Neuronal stem cell (in vitro differentiated cells): ENCODE measurements at regions not wholly inside any gene's neighbourhood (a gene's known extent, or its start where the extent isn't known, plus 50 kb on each side); places are given as distances from the start of the nearest gene placed in this dataset.

Experiments
- DNase-seq: peaks from one replicate; pipeline ENCODE4 v3.0.0-alpha.2; 2013; ENCODE audit warnings: low spot score
- H2AFZ ChIP-seq: one replicate; pipeline ENCODE4 v1.6.1; 2013; ENCODE audit warnings: mild to moderate bottlenecking, low read length, inconsistent platforms
- H2AK5ac ChIP-seq: 2 replicates; pipeline ENCODE4 v1.6.1; 2013; ENCODE audit warnings: low read depth, mild to moderate bottlenecking, inconsistent platforms, low read length, moderate library complexity, mixed read lengths
- H2BK120ac ChIP-seq: 2 replicates; pipeline ENCODE4 v1.6.1; 2013; ENCODE audit warnings: low read depth, mild to moderate bottlenecking, inconsistent platforms, low read length, moderate library complexity, mixed read lengths
- H2BK12ac ChIP-seq: one replicate; pipeline ENCODE4 v1.6.1; 2013; ENCODE audit warnings: low read length, inconsistent platforms
- H2BK15ac ChIP-seq: 2 replicates; pipeline ENCODE4 v1.6.1; 2013; ENCODE audit warnings: mild to moderate bottlenecking, low read length, inconsistent platforms, mixed read lengths
- H2BK5ac ChIP-seq: one replicate; pipeline ENCODE4 v1.6.1; 2013; ENCODE audit warnings: inconsistent platforms, mild to moderate bottlenecking, low read length, moderate library complexity
- H3K14ac ChIP-seq: one replicate; pipeline ENCODE4 v1.6.1; 2013; ENCODE audit warnings: low read length, inconsistent platforms
- H3K18ac ChIP-seq: 2 replicates; pipeline ENCODE4 v1.6.1; 2013; ENCODE audit warnings: low read length, inconsistent platforms
- H3K23ac ChIP-seq: 2 replicates; pipeline ENCODE4 v1.6.1; 2013; ENCODE audit warnings: low read depth, mild to moderate bottlenecking, mixed read lengths, low read length, inconsistent platforms; ENCODE audit not compliant: poor library complexity
- H3K27ac ChIP-seq: replicated peaks from 3 replicates; pipeline ENCODE4 v1.5.1; 2013; ENCODE audit warnings: low read length, inconsistent platforms
- H3K27me3 ChIP-seq, 3 experiments: 2 replicates each; pipeline ENCODE4 v1.6.1; 2013; ENCODE audit warnings: low read length in 3 of 3, mild to moderate bottlenecking in 2 of 3, inconsistent platforms in 1 of 3, low read depth in 1 of 3, mixed read lengths in 1 of 3, moderate library complexity in 1 of 3; ENCODE audit not compliant: control insufficient read depth in 3 of 3, insufficient read depth in 3 of 3
- H3K36me3 ChIP-seq, 2 donors: replicated peaks in 1 of 2; 2 replicates each; pipeline ENCODE4 v1.6.1; 2013; ENCODE audit warnings: low read length in 2 of 2; ENCODE audit not compliant: control insufficient read depth in 2 of 2, insufficient read depth in 2 of 2
- H3K4ac ChIP-seq: 2 replicates; pipeline ENCODE4 v1.6.1; 2013; ENCODE audit warnings: inconsistent platforms, mild to moderate bottlenecking, low read length, moderate library complexity
- H3K4me1 ChIP-seq, 2 donors: 1 replicate in 1 of 2; 2 replicates in 1 of 2; pipeline ENCODE4 v1.6.1; 2013; ENCODE audit warnings: low read length in 2 of 2, low read depth in 1 of 2; ENCODE audit not compliant: control insufficient read depth in 2 of 2, insufficient read depth in 1 of 2
- H3K4me2 ChIP-seq: one replicate; pipeline ENCODE4 v1.6.1; 2013; ENCODE audit warnings: mild to moderate bottlenecking, low read length, inconsistent platforms; ENCODE audit not compliant: insufficient read depth, poor library complexity, severe bottlenecking
- H3K4me3 ChIP-seq, 2 donors: 2 replicates each; pipeline ENCODE4 v1.5.1; 2013; ENCODE audit warnings: low read length in 2 of 2, mild to moderate bottlenecking in 2 of 2, inconsistent platforms in 1 of 2, moderate library complexity in 1 of 2
- H3K79me1 ChIP-seq: one replicate; pipeline ENCODE4 v1.6.1; 2013; ENCODE audit warnings: low read depth, mild to moderate bottlenecking, inconsistent platforms, low read length, moderate library complexity
- H3K9ac ChIP-seq: one replicate; pipeline ENCODE4 v1.6.1; 2013; ENCODE audit warnings: mild to moderate bottlenecking, low read depth, low read length, inconsistent platforms; ENCODE audit not compliant: poor library complexity
- H3K9me3 ChIP-seq, 2 donors: replicated peaks in 1 of 2; 2 replicates each; pipeline versions ENCODE3 to v1.6.1; 2013; ENCODE audit warnings: low read length in 2 of 2, mild to moderate bottlenecking in 2 of 2, inconsistent platforms in 1 of 2, low read depth in 1 of 2, mixed read lengths in 1 of 2, moderate library complexity in 1 of 2; ENCODE audit not compliant: control insufficient read depth in 2 of 2, insufficient read depth in 1 of 2
- H4K8ac ChIP-seq: one replicate; pipeline ENCODE4 v1.6.1; 2013; ENCODE audit warnings: low read depth, mild to moderate bottlenecking, inconsistent platforms, low read length, moderate library complexity
- H4K91ac ChIP-seq: one replicate; pipeline ENCODE4 v1.6.1; 2013; ENCODE audit warnings: low read length, low read depth, mild to moderate bottlenecking, inconsistent platforms; ENCODE audit not compliant: poor library complexity
- WGBS, 2 donors: extraction: QIAGEN DNeasy Blood & Tissue Kit; methylation state at CpG; one replicate each; pipeline ENCODE4 v1.1.7; 2013; ENCODE audit warnings: missing lambda C conversion rate in 2 of 2, mixed read lengths in 1 of 2; ENCODE audit not compliant: insufficient read length in 2 of 2, insufficient replicate concordance in 1 of 2; ENCODE audit errors: extremely low coverage in 2 of 2; 5-methylcytosine and 5-hydroxymethylcytosine counted together

- Histone ChIP-seq H2AFZ (no peak overlapping the region), H2BK120ac (no peak overlapping the region), H3K9me3 (peaks cover 2 to 9% of the 10 kb centered on the region in 2 donors), H4K91ac (no peak overlapping the region), H3K4me2 (no peak overlapping the region), H2BK5ac (no peak overlapping the region), H2BK12ac (peak overlapping the region; percentile 36), H3K23ac (peak overlapping the region; percentile 75), H3K4ac (no peak overlapping the region), H2BK15ac (no peak overlapping the region), H3K4me1 (no peaks in the 10 kb centered on the region), H4K8ac (no peak overlapping the region), H3K18ac (peak overlapping the region; percentile 81), H3K27ac (no peak overlapping the region), H3K4me3 (no peak overlapping the region), H3K14ac (peak overlapping the region; percentile 63), H3K36me3 (no peaks in the 10 kb centered on the region), H3K9ac (no peak overlapping the region), H3K79me1 (no peaks in the 10 kb centered on the region), H3K27me3 (no peaks in the 10 kb centered on the region), H2AK5ac (no peak overlapping the region)
- no peak for DNase-seq
- no CpG with 5 or more reads among the region's 3 CpGs for WGBS, 2 donors
Measured at GRCh38 chr3:178334239-178334638, 202.0 kb upstream of the KCNMB2 start.

GRCh38 chr3:178336336-178336735 lies 199.9 kb upstream of the KCNMB2 start:
- Histone ChIP-seq H4K91ac (no peak overlapping the region), H3K23ac (no peak overlapping the region), H2BK15ac (no peak overlapping the region), H3K36me3 (no peaks in the 10 kb centered on the region), H3K4me1 (no peaks in the 10 kb centered on the region), H3K27ac (no peak overlapping the region), H3K4ac (no peak overlapping the region), H2AFZ (peak overlapping the region; percentile 53), H2AK5ac (no peak overlapping the region), H3K27me3 (no peaks in the 10 kb centered on the region), H3K9ac (no peak overlapping the region), H3K9me3 (peaks cover 2 to 6% of the 10 kb centered on the region in 2 donors), H3K4me3 (no peak overlapping the region), H2BK120ac (no peak overlapping the region), H3K79me1 (no peaks in the 10 kb centered on the region), H4K8ac (no peak overlapping the region), H3K18ac (no peak overlapping the region), H2BK12ac (no peak overlapping the region), H2BK5ac (no peak overlapping the region), H3K14ac (no peak overlapping the region), H3K4me2 (no peak overlapping the region)
- WGBS, 2 donors: no CpG with 5 or more reads among the region's 1 CpG
- no peak for DNase-seq

- H3K36me3 ChIP-seq: no peaks in the 10 kb centered on the region
- H4K8ac ChIP-seq: no peak overlapping the region
- H3K14ac ChIP-seq: no peak overlapping the region
- H3K23ac ChIP-seq: no peak overlapping the region
- H3K4ac ChIP-seq: no peak overlapping the region
- H3K4me3 ChIP-seq: no peak overlapping the region
- H3K27ac ChIP-seq: no peak overlapping the region
- H2BK120ac ChIP-seq: no peak overlapping the region
- no peak overlapping the region for H2BK15ac ChIP-seq
- no peak overlapping the region for H3K18ac ChIP-seq
- no peaks in the 10 kb centered on the region for H3K9me3 ChIP-seq
- H4K91ac ChIP-seq: no peak overlapping the region
- H2AK5ac ChIP-seq: no peak overlapping the region
- no peak for DNase-seq
- H2BK5ac ChIP-seq: no peak overlapping the region
- H3K4me2 ChIP-seq: no peak overlapping the region
- H3K27me3 ChIP-seq: no peaks in the 10 kb centered on the region
- H3K79me1 ChIP-seq: no peaks in the 10 kb centered on the region
- WGBS, 2 donors: no CpG with 5 or more reads among the region's 2 CpGs
- H2BK12ac ChIP-seq: no peak overlapping the region
- H2AFZ ChIP-seq: no peak overlapping the region
- H3K9ac ChIP-seq: no peak overlapping the region
- no peaks in the 10 kb centered on the region for H3K4me1 ChIP-seq
Measured at GRCh38 chr3:178340506-178340905, 195.7 kb upstream of the KCNMB2 start.

- H3K4me1 ChIP-seq: no peaks in the 10 kb centered on the region
- H4K8ac ChIP-seq: no peak overlapping the region
- H2BK5ac ChIP-seq: no peak overlapping the region
- no peak overlapping the region for H3K4ac ChIP-seq
- H3K36me3 ChIP-seq: no peaks in the 10 kb centered on the region
- no peak for DNase-seq
- H4K91ac ChIP-seq: no peak overlapping the region
- H2BK15ac ChIP-seq: no peak overlapping the region
- no peaks in the 10 kb centered on the region for H3K79me1 ChIP-seq
- H3K23ac ChIP-seq: no peak overlapping the region
- no peak overlapping the region for H2BK120ac ChIP-seq
- no peak overlapping the region for H3K18ac ChIP-seq
- no peak overlapping the region for H2AFZ ChIP-seq
- no peaks in the 10 kb centered on the region for H3K9me3 ChIP-seq
- H3K4me3 ChIP-seq: no peak overlapping the region
- H2AK5ac ChIP-seq: no peak overlapping the region
- no peak overlapping the region for H2BK12ac ChIP-seq
- H3K4me2 ChIP-seq: no peak overlapping the region
- H3K9ac ChIP-seq: no peak overlapping the region
- H3K27me3 ChIP-seq: no peaks in the 10 kb centered on the region
- no peak overlapping the region for H3K27ac ChIP-seq
- no peak overlapping the region for H3K14ac ChIP-seq
- WGBS, 2 donors: no CpG with 5 or more reads among the region's 7 CpGs
Measured at GRCh38 chr3:178341636-178342035, 194.6 kb upstream of the KCNMB2 start.
